HCT116 (cell line): ENCODE measurements at regions not wholly inside any gene's neighbourhood (a gene's known extent, or its start where the extent isn't known, plus 50 kb on each side); places are given as distances from the start of the nearest gene placed in this dataset.

Experiments
- ATAC-seq: fragments of 200-7000 bp; cut with Tn5 transposase; 2 replicates; pipeline ENCODE4 v1.9.1; 2020; ENCODE audit warnings: mild to moderate bottlenecking, moderate library complexity
- BruUV-seq: library from RNA; stranded (reverse); fragments of 400-500 nt; replicated peaks from 2 replicates; lab custom pipeline; 2021; lab: Mats Ljungman, UMichigan
- CTCF ChIA-PET: fragments of 300-600 bp; sonication (Branson Sonifier 250); formaldehyde crosslinking; loops from one replicate; lab custom pipeline; 2021; ENCODE audit warnings: antibody characterized with exemption; lab: Charles Lee
- POLR2A ChIA-PET: fragments of 300-600, 350-600 bp; sonication (Branson Sonifier 250); formaldehyde crosslinking; loops from one replicate; lab custom pipeline; 2021; ENCODE audit warnings: antibody characterized with exemption; lab: Charles Lee
- RAD21 ChIA-PET, 2 experiments: fragments of 300-600 bp; sonication (Branson Sonifier 250); formaldehyde crosslinking; loops; one replicate each; lab custom pipeline; 2023; ENCODE audit warnings: low total read pairs in 2 of 2; ENCODE audit not compliant: uncharacterized antibody in 2 of 2, unreplicated experiment in 2 of 2, low non-redundant PET in 1 of 2; lab: Charles Lee
- DNase-seq: peaks from one replicate; pipeline ENCODE4 v3.0.0-alpha.2; 2010; ENCODE audit warnings: low read depth, low spot score
- H2AFZ ChIP-seq: fragments of 200-600 bp; shearing (Covaris generic), sonication (generic); 2 replicates; pipeline ENCODE4 v1.6.1; 2017; ENCODE audit warnings: low read depth, mixed run types, mixed read lengths, antibody characterized with exemption, low read length; ENCODE audit not compliant: poor library complexity, severe bottlenecking
- H3K27ac ChIP-seq: 2 replicates; pipeline ENCODE4 v1.5.1; 2012; ENCODE audit warnings: low read depth, low read length
- H3K27me3 ChIP-seq: fragments of 200-600 bp; sonication (generic); 2 replicates; pipeline ENCODE4 v1.6.1; 2016; ENCODE audit warnings: mixed run types, low read length, mixed read lengths; ENCODE audit not compliant: insufficient read depth
- H3K36me3 ChIP-seq, 2 experiments: fragments of 200-500 bp in 1 of 2; fragments of 200-600 bp in 1 of 2; sonication (Bioruptor generic) in 1 of 2; sonication (generic) in 1 of 2; 2 replicates each; pipeline versions ENCODE4 v1.5.1 to v1.6.1; 2014 to 2016; ENCODE audit warnings: low read length in 2 of 2, inconsistent platforms in 1 of 2, mixed read lengths in 1 of 2, mixed run types in 1 of 2; ENCODE audit not compliant: insufficient read depth in 2 of 2, control insufficient read depth in 1 of 2
- H3K4me1 ChIP-seq, 2 experiments: fragments of 200-600 bp in 1 of 2; sonication (generic) in 1 of 2; 2 replicates each; pipeline versions ENCODE4 v1.5.1 to v1.6.1; 2012 to 2017; ENCODE audit warnings: low read length in 2 of 2, inconsistent platforms in 1 of 2, mild to moderate bottlenecking in 1 of 2, mixed read lengths in 1 of 2, mixed run types in 1 of 2, moderate library complexity in 1 of 2; ENCODE audit not compliant: insufficient read depth in 2 of 2, control insufficient read depth in 1 of 2
- H3K4me2 ChIP-seq: fragments of 200-600 bp; sonication (generic); 2 replicates; pipeline ENCODE4 v1.6.1; 2017; ENCODE audit warnings: mixed run types, low read length, mixed read lengths
- H3K4me3 ChIP-seq, 2 experiments: fragments of 200-600 bp in 1 of 2; sonication (generic) in 1 of 2; replicated peaks in 1 of 2; 2 replicates each; pipeline ENCODE4 v1.5.1; 2011 to 2016; ENCODE audit warnings: low read length in 2 of 2, control low read depth in 1 of 2, low read depth in 1 of 2, mild to moderate bottlenecking in 1 of 2, mixed read lengths in 1 of 2, mixed run types in 1 of 2
- H3K79me2 ChIP-seq: fragments of 200-600 bp; sonication (generic); 2 replicates; pipeline ENCODE4 v1.6.1; 2017; ENCODE audit warnings: mild to moderate bottlenecking, mixed run types, low read length, moderate library complexity, mixed read lengths; ENCODE audit not compliant: insufficient read depth
- H3K9ac ChIP-seq: fragments of 200-600 bp; sonication (generic); 2 replicates; pipeline ENCODE4 v1.6.1; 2016; ENCODE audit warnings: low read length, mixed read lengths
- H3K9me2 ChIP-seq: fragments of 200-600 bp; sonication (generic), shearing (Covaris generic); 2 replicates; pipeline ENCODE4 v1.6.1; 2017; ENCODE audit warnings: mixed run types, mild to moderate bottlenecking, moderate library complexity; ENCODE audit not compliant: insufficient read depth
- H3K9me3 ChIP-seq, 2 experiments: fragments of 200-500 bp in 1 of 2; fragments of 200-600 bp in 1 of 2; sonication (Bioruptor generic) in 1 of 2; sonication (generic) in 1 of 2; 2 replicates each; pipeline ENCODE4 v1.6.1; 2014 to 2017; ENCODE audit warnings: low read length in 2 of 2, mixed read lengths in 2 of 2, inconsistent platforms in 1 of 2, low read depth in 1 of 2, mild to moderate bottlenecking in 1 of 2, mixed run types in 1 of 2, moderate library complexity in 1 of 2; ENCODE audit not compliant: control insufficient read depth in 1 of 2, insufficient read depth in 1 of 2
- H4K20me1 ChIP-seq: fragments of 200-600 bp; sonication (generic), shearing (Covaris generic); 2 replicates; pipeline ENCODE4 v1.6.1; 2017; ENCODE audit warnings: mixed run types, mild to moderate bottlenecking, moderate library complexity; ENCODE audit not compliant: insufficient read depth
- CBX3 ChIP-seq: IDR thresholded peaks from 2 replicates; pipeline ENCODE4 v1.6.1; 2012; ENCODE audit warnings: low read depth
- CEBPB ChIP-seq: IDR thresholded peaks from 2 replicates; pipeline ENCODE4 v1.6.1; 2012; ENCODE audit warnings: low read depth
- ELF1 ChIP-seq: IDR thresholded peaks from 2 replicates; pipeline ENCODE4 v1.6.1; 2012; ENCODE audit warnings: low read depth, borderline replicate concordance
- EZH2phosphoT487 ChIP-seq: fragments of 200-600 bp; IDR thresholded peaks from 2 replicates; pipeline ENCODE4 v1.6.1; 2018; ENCODE audit warnings: antibody characterized with exemption, borderline replicate concordance
- JUND ChIP-seq: IDR thresholded peaks from 2 replicates; pipeline ENCODE4 v1.6.1; 2012
- POLR2AphosphoS5 ChIP-seq: IDR thresholded peaks from 2 replicates; pipeline ENCODE4 v1.6.1; 2011; ENCODE audit warnings: mild to moderate bottlenecking, low read depth, low read length, moderate library complexity
- RAD21 ChIP-seq: IDR thresholded peaks from 2 replicates; pipeline ENCODE4 v1.6.1; 2012; ENCODE audit warnings: low read depth, mild to moderate bottlenecking
- SIN3A ChIP-seq: IDR thresholded peaks from 2 replicates; pipeline ENCODE4 v1.6.1; 2012; ENCODE audit warnings: low read depth
- SP1 ChIP-seq: IDR thresholded peaks from 2 replicates; pipeline ENCODE4 v1.6.1; 2012; ENCODE audit warnings: low read depth
- TCF7L2 ChIP-seq: IDR thresholded peaks from 2 replicates; pipeline ENCODE4 v1.7.0; 2011; ENCODE audit warnings: borderline replicate concordance, inconsistent platforms; ENCODE audit not compliant: insufficient read depth, insufficient read length; ENCODE audit errors: extremely low read depth
- YY1 ChIP-seq: IDR thresholded peaks from 2 replicates; pipeline ENCODE4 v1.6.1; 2011; ENCODE audit warnings: low read length, low read depth, moderate library complexity, mild to moderate bottlenecking; ENCODE audit not compliant: insufficient replicate concordance; ENCODE audit errors: extremely low read depth
- ZFX ChIP-seq: fragments of 450-650 bp; IDR thresholded peaks from 2 replicates; pipeline ENCODE4 v1.6.1; 2017
- ZNF274 ChIP-seq: fragments of 200-500 bp; sonication (Bioruptor generic); IDR thresholded peaks from 2 replicates; pipeline ENCODE4 v1.6.1; 2014; ENCODE audit warnings: mild to moderate bottlenecking, low read depth, low read length, inconsistent platforms
- intact Hi-C: fragments of 100-400 bp; cut with micrococcal nuclease; formaldehyde crosslinking; loops from 2 replicates; pipeline ENCODE4 v1.10.0; 2022
- TF ChIP-seq, protein P1 (sequence below), 3 experiments: fragments of 200-600 bp in 1 of 3; sonication (generic) in 1 of 3; IDR thresholded peaks in 2 of 3; conservative IDR thresholded peaks in 1 of 3; 2 replicates each; pipeline ENCODE4 v1.5.1; 2012 to 2017; ENCODE audit warnings: low read depth in 2 of 3, low read length in 2 of 3, antibody characterized with exemption in 1 of 3, borderline replicate concordance in 1 of 3, control low read depth in 1 of 3, mild to moderate bottlenecking in 1 of 3, mixed read lengths in 1 of 3, mixed run types in 1 of 3, moderate library complexity in 1 of 3; ENCODE audit not compliant: insufficient read depth in 1 of 3
- TF ChIP-seq, protein P2 (sequence below): IDR thresholded peaks from 2 replicates; pipeline ENCODE4 v1.6.1; 2012
- TF ChIP-seq, protein P3 (sequence below): IDR thresholded peaks from 2 replicates; pipeline ENCODE4 v1.6.1; 2012
- TF ChIP-seq, protein P4 (sequence below): IDR thresholded peaks from 2 replicates; pipeline ENCODE4 v1.6.1; 2012; ENCODE audit warnings: low read depth
- TF ChIP-seq, protein P5 (sequence below): IDR thresholded peaks from 2 replicates; pipeline ENCODE4 v1.6.1; 2011; ENCODE audit warnings: mild to moderate bottlenecking, low read length, moderate library complexity; ENCODE audit not compliant: insufficient replicate concordance; ENCODE audit errors: extremely low read depth

DNA sequence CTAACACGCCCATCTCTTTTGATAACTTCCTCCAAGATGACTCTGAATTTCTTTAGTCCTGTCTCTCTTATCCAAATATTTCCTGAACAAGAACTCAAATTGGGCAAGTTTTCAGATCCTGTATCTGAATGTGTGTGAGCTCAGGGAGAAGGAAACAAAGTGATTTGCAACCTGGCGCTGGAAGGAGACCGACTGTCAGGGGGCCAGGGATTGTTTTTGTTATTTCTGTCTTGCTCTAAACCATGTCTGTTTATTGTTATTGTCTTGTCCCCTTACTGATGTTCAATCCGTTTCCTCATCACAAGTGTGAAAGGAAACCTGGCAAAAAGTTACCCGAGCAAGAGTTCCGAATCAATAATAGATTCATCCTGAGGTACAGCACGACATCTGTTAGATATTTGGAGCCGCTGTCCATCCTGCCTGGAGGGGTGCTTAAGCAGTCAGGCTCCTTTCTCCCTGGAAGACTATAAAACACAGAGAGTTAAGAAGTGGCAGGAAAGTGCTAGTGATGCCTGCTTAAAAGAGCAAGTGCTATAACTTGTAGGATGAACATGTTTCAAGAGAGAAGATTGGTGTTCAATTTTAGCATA is 132.5 kb upstream of the OSR1 start:
- Histone ChIP-seq H3K4me3 (no peak overlapping the region), H2AFZ (no peak overlapping the region), H3K9me2 (no peaks in the 10 kb centered on the region), H3K9me3 (no peaks in the 10 kb centered on the region), H3K36me3 (no peaks in the 10 kb centered on the region), H3K79me2 (no peaks in the 10 kb centered on the region), H3K9ac (no peak overlapping the region), H3K27ac (no peak overlapping the region), H3K4me2 (no peak overlapping the region), H4K20me1 (no peaks in the 10 kb centered on the region), H3K27me3 (peaks cover 8% of the 10 kb centered on the region; the same call in 1 of the 2 replicates), H3K4me1 (peaks cover 12 to 21% of the 10 kb centered on the region in 2 experiments)
- ChIA-PET RAD21 (no interaction called here), CTCF (no interaction called here), POLR2A (no interaction called here)
- TF ChIP-seq CBX3 (no peak), CEBPB (no peak), RAD21 (no peak), POLR2AphosphoS5 (no peak), SP1 (no peak), EZH2phosphoT487 (no peak), SIN3A (no peak), TCF7L2 (no peak), ELF1 (no peak), YY1 (no peak), ZFX (no peak), JUND (no peak), ZNF274 (no peak)
- TF ChIP-seq, protein P1, sequence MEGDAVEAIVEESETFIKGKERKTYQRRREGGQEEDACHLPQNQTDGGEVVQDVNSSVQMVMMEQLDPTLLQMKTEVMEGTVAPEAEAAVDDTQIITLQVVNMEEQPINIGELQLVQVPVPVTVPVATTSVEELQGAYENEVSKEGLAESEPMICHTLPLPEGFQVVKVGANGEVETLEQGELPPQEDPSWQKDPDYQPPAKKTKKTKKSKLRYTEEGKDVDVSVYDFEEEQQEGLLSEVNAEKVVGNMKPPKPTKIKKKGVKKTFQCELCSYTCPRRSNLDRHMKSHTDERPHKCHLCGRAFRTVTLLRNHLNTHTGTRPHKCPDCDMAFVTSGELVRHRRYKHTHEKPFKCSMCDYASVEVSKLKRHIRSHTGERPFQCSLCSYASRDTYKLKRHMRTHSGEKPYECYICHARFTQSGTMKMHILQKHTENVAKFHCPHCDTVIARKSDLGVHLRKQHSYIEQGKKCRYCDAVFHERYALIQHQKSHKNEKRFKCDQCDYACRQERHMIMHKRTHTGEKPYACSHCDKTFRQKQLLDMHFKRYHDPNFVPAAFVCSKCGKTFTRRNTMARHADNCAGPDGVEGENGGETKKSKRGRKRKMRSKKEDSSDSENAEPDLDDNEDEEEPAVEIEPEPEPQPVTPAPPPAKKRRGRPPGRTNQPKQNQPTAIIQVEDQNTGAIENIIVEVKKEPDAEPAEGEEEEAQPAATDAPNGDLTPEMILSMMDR (IDR thresholded peaks at IDR 0.05 in 2 of 3, conservative IDR thresholded peaks at IDR 0.05 in 1 of 3; ENCODE audit: borderline replicate concordance in 1 of 3, insufficient read depth in 1 of 3, low read depth in 2 of 3, low read length in 2 of 3) = no peak
- TF ChIP-seq, protein P2, sequence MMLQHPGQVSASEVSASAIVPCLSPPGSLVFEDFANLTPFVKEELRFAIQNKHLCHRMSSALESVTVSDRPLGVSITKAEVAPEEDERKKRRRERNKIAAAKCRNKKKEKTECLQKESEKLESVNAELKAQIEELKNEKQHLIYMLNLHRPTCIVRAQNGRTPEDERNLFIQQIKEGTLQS = no peak
- TF ChIP-seq, protein P3, sequence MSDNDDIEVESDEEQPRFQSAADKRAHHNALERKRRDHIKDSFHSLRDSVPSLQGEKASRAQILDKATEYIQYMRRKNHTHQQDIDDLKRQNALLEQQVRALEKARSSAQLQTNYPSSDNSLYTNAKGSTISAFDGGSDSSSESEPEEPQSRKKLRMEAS = no peak
- TF ChIP-seq, protein P4, sequence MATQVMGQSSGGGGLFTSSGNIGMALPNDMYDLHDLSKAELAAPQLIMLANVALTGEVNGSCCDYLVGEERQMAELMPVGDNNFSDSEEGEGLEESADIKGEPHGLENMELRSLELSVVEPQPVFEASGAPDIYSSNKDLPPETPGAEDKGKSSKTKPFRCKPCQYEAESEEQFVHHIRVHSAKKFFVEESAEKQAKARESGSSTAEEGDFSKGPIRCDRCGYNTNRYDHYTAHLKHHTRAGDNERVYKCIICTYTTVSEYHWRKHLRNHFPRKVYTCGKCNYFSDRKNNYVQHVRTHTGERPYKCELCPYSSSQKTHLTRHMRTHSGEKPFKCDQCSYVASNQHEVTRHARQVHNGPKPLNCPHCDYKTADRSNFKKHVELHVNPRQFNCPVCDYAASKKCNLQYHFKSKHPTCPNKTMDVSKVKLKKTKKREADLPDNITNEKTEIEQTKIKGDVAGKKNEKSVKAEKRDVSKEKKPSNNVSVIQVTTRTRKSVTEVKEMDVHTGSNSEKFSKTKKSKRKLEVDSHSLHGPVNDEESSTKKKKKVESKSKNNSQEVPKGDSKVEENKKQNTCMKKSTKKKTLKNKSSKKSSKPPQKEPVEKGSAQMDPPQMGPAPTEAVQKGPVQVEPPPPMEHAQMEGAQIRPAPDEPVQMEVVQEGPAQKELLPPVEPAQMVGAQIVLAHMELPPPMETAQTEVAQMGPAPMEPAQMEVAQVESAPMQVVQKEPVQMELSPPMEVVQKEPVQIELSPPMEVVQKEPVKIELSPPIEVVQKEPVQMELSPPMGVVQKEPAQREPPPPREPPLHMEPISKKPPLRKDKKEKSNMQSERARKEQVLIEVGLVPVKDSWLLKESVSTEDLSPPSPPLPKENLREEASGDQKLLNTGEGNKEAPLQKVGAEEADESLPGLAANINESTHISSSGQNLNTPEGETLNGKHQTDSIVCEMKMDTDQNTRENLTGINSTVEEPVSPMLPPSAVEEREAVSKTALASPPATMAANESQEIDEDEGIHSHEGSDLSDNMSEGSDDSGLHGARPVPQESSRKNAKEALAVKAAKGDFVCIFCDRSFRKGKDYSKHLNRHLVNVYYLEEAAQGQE = no peak
- TF ChIP-seq, protein P5, sequence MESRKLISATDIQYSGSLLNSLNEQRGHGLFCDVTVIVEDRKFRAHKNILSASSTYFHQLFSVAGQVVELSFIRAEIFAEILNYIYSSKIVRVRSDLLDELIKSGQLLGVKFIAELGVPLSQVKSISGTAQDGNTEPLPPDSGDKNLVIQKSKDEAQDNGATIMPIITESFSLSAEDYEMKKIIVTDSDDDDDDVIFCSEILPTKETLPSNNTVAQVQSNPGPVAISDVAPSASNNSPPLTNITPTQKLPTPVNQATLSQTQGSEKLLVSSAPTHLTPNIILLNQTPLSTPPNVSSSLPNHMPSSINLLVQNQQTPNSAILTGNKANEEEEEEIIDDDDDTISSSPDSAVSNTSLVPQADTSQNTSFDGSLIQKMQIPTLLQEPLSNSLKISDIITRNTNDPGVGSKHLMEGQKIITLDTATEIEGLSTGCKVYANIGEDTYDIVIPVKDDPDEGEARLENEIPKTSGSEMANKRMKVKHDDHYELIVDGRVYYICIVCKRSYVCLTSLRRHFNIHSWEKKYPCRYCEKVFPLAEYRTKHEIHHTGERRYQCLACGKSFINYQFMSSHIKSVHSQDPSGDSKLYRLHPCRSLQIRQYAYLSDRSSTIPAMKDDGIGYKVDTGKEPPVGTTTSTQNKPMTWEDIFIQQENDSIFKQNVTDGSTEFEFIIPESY = no peak
- DNase-seq (no peak), ATAC-seq (no peak)
- BruUV-seq = no TSS peak
- intact Hi-C loops = no loop called here
